ENCODE measurements at regions not wholly inside any gene's neighbourhood (a gene's known extent, or its start where the extent isn't known, plus 50 kb on each side); places are given as distances from the start of the nearest gene placed in this dataset.

DNA sequence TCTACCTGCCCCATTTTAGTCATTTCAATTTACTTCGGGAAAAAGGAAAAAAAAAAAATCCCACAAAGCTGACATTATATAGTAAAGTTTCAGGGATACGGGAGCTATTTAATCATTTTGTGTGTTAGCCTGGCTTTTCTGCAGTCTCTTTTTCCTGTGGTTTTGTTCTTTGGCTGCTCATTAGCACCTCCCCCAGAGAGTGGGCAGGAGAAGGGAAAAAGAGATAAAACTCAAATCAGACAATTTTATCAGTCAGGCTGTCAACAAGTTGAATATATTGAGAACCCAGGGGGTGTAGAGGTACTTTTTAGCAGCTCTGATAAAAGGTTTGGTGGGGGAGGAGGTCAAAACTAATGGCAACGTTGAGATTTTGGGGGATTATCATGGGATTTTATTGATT lies 559.0 kb upstream of the PSMD7 start:
- no peak for DNase-seq

DNA sequence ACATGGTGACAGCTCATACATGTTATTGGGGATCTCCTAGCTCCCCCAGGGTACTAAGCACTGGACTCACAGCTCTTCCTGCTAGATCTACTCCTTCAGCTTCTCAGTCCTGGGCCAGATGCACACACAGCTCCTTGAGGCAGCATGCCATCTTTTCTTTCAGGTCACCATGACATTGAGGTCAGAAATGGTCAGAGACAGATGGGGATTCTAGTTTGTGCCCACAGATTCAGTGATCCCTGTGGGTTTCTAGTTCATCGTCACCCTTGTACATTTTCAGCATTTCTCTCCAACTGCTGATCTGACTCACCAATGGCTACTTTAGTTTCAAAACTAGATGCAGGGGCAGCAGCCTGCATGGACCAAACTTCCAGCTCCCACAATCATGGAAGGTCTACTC lies 560.7 kb upstream of the PSMD7 start:
- no peak for DNase-seq

DNA sequence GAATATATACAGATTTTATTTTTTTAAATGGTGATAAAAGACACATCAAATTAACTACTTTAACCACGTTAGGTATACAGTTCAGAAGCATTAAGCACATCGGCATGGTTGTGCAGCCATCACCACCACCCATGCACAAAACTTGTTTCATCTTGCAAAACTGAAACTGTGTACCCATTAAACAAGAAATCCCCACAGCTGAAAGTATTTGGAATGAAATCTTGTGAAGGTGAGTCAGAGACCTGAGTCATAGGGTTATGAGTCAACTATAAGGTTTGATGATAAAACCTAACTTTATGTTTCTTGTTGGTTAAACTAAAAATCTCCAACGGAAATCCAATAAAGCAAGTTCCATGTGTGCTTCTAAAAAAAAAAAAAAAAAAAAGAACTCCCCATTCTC lies 561.6 kb upstream of the PSMD7 start:
- peak; percentile 62 for DNase-seq

DNA sequence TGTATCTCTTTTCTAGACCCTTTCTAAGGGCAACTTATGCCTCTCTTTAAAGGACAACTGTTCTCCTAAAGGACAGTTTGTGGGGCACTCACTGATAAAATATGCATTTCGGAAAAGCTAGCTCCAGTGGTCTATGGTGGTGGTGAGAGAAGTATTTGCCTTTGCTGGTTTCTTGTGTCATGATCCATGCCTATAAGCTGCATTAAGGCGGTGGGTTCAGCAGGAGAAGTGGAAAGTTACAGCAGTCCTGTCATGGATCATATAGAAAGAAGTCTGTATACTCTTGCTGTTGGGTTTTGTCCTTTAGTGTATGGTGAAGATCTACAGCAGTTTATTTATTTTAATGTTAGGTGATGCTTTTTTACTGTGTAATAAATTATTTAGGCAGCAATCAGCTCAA lies 563.9 kb upstream of the PSMD7 start:
- no peak for DNase-seq

DNA sequence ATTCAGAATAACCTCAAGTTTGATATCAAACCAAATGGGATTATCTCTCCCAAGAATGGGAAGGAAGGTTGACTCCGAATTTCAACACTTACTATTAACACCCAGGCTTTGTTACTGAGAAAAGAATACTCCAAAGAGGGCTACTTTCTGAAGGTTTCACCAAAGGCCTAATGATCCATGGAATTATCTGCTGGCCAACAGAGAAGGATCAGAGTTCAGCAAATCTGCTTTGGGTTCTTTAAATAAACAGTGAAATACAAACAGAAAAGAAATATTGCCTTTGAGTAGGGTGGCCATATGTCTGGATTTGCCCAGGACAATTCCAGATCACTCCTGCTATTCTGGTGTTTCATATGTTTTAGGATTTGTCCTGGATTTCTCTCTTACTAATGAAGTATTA lies 564.5 kb upstream of the PSMD7 start:
- no peak for DNase-seq

DNA sequence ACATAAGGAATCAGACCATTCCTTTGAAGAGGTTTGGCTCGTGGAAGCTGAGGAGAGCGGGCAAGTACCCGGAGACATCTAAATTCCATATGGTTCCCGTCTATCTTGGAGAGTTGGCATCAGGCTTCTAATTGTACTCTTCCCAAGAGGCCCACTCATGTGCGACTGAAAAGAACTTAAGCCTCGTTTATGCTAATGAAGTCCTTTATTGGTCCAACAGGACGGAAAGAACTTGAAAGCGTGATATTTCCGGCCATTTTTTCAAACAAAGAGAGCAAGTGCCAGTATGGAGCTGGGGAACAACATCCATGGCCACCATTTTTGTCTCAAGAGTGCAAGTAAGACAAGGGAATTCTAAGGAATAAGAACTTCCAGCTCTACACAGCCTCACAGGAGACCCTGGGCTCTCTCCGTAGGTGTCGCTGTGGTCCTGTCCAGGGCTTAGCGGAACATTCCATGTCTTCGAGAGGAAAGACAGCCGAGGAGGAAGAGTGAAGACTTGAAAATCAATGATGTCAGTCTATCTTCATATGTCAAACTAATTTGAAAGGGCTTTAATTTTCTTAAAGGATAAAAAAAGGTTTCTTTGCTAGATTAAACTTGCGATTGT lies 566.0 kb upstream of the PSMD7 start:
- no peak for DNase-seq

DNA sequence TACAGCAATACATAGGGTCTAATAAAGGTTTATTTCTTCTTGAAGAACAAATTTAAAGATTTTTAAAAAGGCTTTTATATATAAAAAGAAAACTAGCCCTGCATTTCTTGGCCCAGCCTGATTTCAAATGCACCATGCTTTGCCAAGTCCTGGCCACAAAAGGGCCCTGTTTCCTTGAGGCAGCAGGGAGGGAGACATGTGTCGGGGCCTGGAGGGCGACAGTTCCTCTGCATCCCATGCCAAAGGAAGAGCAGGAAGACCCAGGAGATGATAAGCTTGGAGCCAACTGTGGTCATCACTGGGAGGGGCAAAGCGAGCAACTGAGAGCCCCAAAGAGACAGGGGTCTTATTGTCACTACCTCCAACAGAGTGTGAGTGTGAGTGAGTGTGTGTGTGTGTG lies 571.5 kb upstream of the PSMD7 start:
- DNase-seq = no peak

DNA sequence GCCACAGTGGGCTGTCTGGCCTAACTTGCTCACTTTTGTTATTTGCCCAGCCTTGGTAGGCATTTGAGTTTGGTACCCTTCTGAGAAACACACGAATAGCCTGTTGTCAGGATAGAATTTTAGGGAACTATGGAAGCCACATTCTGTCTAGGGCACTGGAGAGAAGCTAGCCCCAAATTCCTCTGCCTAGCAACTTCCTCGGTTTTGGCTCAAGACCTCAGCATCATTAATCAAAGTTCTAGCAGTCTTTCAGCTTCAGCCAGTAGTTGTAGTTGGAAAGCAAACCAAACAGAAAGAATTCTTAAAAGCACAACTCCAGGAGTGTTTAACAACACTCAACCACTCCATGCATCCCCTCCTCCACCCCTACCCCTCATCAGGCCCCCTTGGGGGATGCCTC lies 572.1 kb upstream of the PSMD7 start:
- DNase-seq = no peak

DNA sequence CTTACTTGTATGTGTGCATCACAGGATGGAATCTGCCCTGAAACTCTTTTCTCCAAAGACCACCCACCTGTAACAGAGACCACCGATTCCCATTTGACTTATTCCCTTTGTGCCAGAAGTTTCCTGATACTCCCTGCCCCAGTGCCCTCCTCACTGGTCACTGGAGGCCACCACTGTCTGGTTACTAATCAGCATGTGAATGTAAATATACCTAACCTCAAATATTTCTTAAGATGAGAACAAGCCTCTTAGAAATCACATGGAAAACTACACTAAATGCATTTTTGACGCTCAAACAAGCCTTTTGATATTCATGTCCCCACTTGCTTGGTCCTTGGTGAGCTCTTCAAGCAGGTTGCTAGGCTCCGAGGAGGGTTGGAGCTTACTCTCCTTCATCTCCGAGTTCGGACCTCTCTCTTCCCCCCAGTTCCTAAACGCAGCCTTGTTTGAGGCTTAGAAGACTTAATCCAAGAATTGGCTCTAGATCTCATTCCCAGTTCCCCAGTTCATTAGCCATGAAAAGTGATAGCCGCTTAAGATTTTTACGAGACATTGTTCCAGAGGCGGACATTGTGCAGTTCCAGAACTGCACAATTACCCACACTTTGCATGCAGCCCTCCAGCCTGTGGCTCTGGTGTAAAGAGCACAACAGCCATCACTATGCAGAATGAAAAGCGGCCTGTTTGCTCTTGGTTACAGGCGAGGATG lies 579.2 kb upstream of the PSMD7 start:
- no peak for DNase-seq

DNA sequence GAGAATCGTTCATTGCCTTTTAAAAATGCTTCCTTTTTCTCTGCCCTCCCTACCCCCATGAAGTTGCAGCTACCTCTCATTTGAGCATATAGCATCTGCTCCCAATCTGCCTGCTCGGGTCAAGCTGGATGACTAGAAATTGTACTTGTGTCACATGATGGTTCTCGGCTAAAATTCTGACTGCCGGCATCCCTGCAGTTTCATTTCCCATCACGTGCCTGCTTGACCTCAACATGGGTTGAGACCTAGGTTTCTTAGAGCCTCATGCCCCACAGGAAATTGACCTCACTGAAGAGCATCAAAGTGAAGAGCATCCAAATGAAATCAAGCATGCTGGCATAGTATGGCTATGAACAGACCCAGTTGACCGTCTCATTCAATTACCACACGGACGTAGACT lies 581.6 kb upstream of the PSMD7 start:
- no peak for DNase-seq

DNA sequence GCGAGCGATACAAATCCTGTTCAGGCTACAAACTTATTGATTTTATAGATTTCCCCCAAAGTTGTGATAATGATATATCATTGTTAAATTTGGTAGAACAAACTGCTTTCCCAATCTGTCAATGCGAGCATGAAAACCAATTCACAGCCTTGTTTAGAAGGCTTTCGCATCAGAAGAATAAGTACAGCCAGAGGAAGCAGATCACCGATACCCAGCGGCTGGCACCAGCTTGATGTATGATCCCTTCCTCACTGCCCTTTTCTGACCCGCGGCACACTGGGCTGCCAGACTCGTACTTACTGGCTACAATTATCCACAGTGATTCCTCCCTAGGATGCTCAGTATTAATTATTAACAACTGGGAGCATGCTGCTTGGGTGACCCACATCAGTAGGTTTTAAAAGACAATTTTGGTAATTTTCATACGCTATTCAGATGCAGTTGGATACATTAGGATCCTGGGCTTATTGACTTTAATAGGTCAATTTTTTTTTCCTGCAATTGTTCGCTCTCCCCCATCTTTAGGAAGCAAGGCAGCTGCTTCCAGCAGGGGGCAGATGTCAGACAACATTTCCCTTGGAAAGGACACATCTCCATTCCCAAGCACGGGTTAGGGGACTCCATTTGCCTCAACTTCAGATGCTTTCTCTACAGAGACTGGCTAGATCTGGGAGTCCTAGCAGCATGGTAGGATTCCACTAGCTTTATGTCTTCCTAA lies 582.7 kb upstream of the PSMD7 start:
- no peak for DNase-seq

DNA sequence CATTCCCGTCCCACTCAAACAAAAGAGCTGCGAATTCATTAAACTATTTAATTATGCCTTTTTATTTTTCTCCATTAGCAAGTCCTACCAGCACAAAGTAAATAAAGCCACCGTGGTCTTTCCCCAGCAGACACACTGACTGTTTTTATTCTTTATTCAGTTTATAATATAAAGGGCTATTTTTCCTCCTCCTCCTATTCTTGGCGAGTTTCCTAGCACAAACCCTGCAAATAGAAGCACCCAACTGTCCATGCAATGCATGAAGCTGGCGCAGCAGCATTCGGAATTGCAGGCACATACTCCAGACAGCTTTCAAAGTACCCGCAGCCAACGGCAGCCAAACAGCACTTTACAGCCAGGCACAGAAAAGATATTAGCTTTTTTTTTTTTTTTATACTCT lies 583.4 kb upstream of the PSMD7 start:
- no peak for DNase-seq

DNA sequence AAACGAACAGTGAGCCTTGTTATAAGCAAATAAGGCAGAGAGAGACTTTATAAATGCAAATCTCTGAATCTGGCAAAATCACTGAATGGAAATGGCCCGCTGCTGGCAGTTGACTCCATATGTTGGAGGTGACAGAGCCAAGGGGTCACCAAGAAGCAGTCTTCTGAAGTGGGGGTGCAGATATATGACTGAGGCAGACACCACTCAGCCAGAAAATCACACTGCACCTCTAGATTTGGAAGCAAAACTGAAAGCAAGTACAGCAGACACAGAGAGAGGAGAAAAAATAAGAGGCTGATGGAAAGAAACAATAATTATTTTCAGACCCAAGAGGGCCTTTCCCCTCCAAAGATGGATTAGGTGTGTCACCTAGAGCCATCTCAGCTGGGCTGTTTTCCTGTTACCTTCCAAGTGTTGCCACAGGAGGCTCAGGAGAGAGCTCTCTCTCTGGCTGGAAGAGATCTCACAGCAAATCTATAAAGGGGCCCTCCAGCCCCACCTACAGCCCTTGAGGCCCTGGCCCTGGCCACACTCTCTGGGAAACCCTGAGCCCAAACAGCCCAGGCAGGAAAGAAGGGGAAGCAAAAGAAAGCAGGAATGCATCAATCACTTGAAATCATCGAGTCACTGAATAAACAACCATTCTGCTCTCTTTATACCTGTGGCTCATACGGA lies 585.1 kb upstream of the PSMD7 start:
- DNase-seq = no peak

DNA sequence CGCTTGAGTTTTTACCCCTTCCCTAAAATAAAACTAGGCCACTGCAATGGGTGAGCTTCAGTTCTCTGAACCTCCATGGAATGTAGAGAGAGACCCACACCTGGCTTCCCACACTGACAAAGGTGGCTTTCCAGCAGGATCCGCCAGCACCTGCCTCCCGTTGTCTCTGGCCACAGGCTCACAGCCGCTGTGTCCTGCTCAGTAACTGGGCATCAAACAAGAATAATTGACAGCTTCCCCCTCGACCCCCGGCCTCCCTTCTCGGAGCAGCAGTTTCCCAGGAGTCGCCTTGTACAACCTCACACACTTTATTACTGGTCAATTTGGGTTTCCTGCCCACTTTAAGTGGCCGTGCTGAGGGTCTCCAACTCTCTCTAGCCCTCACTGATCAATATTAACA lies 586.1 kb upstream of the PSMD7 start:
- no peak for DNase-seq

DNA sequence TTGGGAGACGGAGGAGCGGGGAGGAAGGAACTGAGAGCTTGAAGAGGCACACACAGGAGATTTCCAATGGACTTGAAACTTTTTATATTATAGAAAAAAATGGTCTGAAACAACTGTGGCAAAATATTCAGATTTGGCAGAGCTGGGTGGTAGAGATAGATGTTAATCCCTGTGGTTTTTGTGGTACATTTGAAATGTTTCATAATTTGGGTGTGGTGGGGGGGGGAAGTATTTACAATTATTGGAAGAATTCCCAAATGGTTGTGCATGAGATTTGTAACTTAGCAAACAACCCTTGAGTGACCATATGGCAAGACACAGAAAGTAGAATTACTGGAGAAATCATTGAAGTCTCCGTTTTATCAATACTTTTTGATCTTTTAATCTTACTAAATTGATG lies 588.8 kb upstream of the PSMD7 start:
- DNase-seq = no peak

DNA sequence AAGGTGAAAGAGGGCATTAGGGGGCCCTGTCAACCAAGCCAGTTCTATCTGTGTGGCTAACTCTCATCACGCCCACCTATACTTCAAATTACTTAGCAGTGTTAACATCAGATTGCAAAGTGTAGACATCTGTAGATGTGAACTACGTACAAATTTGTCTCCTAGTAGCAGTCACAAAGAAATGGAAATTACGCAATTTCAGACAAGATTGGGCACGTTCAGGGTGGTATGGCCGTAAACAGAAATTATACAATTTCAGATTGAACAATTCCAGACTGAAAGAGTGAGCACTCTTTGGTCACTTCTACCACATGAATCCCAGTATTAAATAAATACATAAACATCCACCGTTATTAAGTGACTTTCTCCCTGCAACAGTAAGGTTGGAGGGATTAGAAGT lies 592.7 kb upstream of the PSMD7 start:
- DNase-seq = no peak

DNA sequence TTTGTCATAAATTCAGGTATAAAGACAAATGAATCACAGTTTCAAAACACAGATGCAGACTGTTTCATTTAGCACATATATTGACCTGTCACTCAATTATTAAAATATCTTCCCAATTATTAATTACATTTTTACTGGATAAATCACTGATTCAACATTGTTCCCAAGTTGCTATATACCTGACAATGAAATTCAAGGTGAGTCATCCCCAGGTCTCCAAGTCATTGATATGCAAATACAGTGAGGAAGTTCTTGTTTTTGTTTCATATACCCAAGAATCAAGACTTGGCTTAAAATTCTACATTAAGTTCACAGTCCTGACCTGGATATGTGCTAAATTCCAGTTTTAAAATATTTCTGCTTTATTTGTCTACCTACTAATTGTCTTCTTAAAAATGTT lies 599.3 kb upstream of the PSMD7 start:
- no peak for DNase-seq

DNA sequence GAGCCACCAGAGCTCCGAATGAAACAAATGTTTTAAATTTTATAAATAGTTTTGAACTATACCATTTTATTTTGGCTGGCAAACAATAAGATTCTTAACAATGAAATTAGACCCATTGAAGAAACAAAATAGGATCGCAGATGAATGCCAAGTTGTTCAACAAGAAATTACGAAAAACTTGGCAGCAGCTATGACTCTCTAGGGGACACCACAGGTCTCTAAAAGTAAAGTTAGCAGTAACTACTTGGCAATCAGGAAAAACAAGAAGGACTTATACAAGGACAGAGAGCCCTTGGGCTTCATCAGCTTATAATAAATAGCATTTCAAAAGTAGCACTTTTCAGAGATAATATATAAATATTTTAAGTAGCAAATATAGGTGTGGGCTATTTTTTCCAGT lies 603.8 kb upstream of the PSMD7 start:
- DNase-seq = no peak

DNA sequence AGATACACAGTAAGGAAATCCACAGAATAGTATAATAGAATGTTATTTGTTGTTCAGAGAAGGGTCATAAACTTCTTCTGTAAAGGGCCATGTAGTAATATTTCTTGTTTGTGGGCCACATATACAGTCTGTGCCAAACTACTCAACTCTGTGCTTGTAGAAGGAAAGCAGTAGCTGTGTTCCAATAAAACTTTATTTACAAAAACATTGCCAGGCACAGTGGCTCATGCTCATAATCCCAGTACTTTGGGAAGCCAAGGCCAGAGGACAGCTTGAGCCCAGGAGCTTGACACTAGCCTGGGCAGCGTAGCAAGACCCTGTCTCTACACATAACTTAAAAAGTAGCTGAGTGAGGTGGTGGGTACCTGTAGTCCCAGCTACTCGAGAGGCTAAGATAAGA lies 612.8 kb upstream of the PSMD7 start:
- no peak for DNase-seq

DNA sequence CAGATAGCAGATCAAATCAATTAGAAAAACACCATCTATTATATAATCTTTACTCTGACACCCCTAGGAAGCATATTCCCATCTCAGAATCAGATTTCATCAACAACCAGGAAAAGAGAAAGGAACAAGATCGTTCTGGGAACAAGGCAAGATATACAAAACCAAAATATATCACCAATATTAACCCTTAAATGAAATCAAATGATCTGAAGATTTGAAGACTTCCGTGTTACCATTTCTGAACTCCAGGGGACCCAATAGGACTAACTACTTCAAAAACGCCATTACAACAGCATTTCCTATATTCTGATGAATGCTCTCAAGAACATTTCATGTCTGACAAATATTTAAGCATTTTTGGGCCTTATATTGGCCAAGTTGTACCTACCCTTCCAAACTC lies 624.2 kb upstream of the ZFHX3 start:
- DNase-seq = no peak

DNA sequence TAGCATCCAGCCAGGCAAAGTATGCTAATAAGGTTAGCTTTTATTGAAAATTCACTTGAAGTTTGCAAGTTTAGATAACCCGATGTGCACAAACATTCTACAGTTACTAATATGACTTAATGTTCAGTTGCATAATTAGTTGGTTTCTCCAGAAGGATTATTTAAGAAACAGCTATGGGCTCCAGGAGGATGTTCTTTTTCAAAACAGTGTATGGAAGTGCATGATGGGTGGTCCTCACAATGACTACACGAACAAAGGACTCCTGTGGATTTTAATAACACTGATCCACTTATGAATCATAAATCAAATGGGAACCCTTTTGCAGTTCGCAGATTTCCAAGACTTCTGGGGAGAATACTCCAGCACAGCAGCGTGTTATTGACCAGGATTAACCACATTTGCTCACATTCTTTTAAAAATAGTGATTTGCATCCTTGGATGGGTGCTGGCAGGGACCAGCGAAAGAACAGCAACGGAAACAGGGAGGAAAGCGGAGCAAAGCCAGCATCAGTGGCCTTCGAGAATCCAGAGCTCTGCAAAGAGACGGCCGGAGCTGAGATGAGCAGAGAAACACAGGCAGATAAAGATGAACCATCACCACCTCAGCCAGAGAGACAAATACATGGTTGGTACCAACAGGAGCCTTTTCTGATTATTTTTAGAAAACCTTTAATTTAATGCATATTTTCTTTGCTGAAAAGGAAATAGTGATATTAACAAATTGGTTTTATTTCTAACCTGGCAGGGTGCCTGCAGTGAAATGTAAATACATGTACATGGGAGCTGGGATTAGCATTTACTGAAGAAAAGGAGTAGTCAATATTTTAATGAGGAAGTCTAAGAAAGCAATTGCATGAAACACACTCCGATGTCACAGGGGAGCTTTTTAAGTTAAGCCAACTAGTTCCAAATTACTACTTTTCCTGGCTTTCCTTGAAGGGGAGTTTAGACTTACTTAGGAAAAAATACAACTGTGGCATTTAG lies 623.2 kb upstream of the ZFHX3 start:
- no peak for DNase-seq

DNA sequence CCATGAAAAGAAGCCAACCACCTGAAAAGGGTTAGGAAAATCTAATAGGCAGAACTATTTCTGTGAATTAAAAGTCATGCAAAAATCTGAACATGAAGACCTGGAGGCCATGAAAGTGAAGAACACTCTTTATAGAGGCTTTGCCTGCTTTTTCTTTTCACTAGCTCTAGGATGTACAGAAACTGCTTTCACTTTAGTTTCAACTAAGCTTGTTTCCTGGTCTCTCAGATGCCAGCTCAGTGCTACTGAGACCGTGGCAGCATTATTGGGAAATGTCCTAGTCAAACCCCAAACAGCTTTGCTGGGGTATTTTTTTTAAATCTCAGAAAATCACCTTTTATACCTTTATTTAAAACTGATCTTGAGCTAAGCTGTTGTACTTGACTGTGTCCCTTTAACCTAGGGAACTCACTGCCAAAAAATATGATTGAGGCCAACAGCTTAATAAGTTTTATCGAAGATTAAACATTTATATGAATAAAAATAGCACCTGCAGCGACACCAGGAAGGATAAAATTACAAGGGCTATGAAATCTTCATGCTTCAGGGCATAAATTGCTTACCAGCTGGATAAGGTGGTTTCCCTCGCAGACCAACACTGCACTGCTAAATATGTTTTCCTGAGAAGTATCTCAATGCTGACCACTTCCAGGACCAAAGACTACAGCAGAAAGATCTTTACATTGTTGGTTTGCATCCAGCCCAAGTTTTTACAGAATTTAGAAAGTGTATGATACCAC lies 621.8 kb upstream of the ZFHX3 start:
- DNase-seq = no peak
